Right ventricle myocardium superior (tissue), 1 donor: ENCODE measurements at regions not wholly inside any gene's neighbourhood (a gene's known extent, or its start where the extent isn't known, plus 50 kb on each side); places are given as distances from the start of the nearest gene placed in this dataset.
A peak's percentile ranks its signal among the peaks of the same experiment; 100 is the strongest.
"Not testable (repeated sequence)": the region's sequence is repeated elsewhere in the genome, so short reads cannot be mapped to it uniquely, and the experiment has no call there.

Experiments used
- ATAC-seq: fragments of 200-7000 bp; cut with Tn5 transposase; one replicate; pipeline ENCODE4 v1.9.1; 2020; ENCODE audit warnings: mild to moderate bottlenecking; ENCODE audit not compliant: poor library complexity
- DNase-seq: peaks from one replicate; pipeline ENCODE4 v3.0.0-alpha.2; 2020
- intact Hi-C: fragments of 100-400 bp; cut with DNase I; formaldehyde crosslinking; loops from one replicate; pipeline ENCODE4 v1.11.2; 2022
- donor health status: DM: no; HTN: yes; CAD: no; lungs with severe emphysema.

DNA sequence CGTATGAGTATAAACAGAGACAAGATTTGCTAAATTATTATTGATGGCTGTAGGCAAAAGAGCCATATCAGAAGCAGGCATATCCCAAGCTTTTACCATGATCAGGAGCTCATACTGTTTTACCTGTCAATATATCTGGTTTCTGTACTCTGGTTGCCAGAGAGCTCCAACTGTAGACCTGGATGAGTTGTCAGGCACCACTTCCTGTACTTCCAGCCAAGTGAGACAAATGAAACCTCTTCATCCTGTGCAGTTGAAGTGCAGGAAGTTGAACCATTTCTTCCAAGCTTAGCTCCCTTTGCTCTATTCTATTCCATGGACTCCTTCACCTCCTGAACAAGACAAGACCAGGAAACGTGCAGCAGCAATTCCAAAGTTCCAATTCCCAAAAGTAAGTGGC, 115.6 kb downstream of the ZNF281 start:
- DNase-seq: no peak
- no peak for ATAC-seq
- intact Hi-C loops: no loop called here

DNA sequence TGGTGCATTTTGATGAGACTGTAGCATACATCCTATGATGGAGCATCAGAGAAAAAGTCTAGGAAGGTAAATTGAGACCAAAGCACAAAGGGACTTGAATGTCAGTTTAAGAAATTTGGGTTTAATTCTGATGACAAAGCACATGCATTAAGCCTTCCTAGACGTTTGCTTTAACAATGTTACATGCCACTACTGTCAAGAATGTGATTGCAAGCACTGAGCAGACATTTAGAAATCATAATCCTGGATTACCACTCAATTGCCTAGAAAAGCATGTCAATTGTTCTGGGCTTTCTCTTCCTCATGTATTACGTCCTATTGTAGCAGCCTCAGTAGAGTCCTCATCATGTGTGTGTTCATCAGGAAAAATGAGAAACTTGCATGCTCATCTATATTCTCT, 117.1 kb downstream of the ZNF281 start:
- ATAC-seq (no peak), DNase-seq (no peak)
- intact Hi-C loops: no loop called here

DNA sequence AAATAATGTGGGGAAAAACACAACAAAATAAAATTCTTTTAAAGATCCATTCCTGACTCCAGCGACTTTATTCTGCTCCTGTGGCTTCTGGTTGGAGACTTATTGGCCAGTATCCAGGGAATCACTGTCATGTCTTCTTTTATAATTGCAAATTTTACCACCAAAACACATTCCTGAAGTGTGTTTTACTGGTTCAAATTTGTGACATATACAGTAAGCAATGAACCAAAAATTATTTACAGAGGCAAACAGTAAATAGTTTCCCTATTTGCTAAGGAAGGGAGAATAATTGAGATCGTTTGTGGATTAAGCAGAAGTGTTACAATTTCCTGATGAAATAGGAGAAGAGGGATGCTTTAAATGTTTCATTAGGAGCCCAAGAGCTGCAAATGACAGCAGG, 118.7 kb downstream of the ZNF281 start:
- ATAC-seq (no peak), DNase-seq (no peak)
- intact Hi-C loops: no loop called here

- no peak for ATAC-seq
- intact Hi-C loops: no loop called here
- DNase-seq: no peak
Measured at GRCh38 chr1:200290010-200290685, 119.7 kb downstream of the ZNF281 start.

DNA sequence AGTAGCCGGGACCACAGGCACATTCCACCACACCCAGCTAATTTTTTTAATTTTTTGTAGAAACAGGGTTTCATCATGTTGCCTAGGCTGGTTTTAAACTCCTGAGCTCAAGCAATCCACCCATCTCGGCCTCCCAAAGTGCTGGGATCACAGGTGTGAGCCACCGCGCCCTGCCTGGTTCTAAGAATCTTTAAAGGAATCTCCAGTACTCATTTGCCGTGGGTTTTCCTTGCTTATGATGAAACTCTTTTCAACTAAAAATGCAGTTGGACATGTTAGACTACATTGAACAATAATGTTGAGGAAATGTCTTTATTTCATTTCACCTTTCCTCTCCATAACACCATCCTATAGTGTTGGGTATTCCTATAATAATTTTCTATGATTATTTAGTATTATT, 121.6 kb downstream of the ZNF281 start:
- DNase-seq (no peak), ATAC-seq (no peak)
- intact Hi-C loops: no loop called here

- ATAC-seq, intact Hi-C loops, DNase-seq: not testable (repeated sequence)
Measured at GRCh38 chr1:200284236-200284635, 125.6 kb downstream of the ZNF281 start.

GRCh38 chr1:200282497-200283122, 127.2 kb downstream of the ZNF281 start:
- intact Hi-C loops: no loop called here
- no peak for DNase-seq
- no peak for ATAC-seq

GRCh38 chr1:200281201-200281835, 128.5 kb downstream of the ZNF281 start:
- ATAC-seq (no peak), DNase-seq (no peak)
- intact Hi-C loops: no loop called here

DNA sequence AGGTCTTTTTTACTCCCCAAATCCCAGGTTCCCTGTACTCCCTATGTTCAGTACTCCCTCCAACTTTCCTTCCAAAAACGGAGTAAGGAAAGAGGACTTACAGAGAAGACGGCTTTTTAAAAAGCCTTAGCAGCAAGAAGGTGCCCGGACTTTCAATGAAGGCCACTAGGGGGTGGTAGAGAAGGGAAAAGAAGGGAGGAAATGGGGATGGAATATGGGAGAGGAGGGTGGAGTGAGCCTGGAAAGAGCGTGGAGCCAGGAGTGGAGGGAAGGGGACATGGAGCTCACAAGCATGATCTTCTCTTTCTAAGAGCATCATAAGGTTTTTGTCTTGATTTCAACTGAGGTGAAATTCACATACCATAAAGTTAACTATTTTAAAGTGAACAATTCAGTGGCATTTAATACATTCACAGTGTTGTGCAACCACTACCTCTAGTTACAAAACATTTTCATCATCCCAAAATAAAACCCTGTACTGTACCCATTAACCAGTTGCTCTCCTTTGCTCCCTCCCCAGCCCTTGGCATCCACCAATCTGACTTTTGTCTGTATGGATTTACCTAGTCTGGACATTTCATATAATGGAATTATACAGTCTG, 129.9 kb downstream of the ZNF281 start:
- intact Hi-C loops: no loop called here
- ATAC-seq (no peak), DNase-seq (no peak)

DNA sequence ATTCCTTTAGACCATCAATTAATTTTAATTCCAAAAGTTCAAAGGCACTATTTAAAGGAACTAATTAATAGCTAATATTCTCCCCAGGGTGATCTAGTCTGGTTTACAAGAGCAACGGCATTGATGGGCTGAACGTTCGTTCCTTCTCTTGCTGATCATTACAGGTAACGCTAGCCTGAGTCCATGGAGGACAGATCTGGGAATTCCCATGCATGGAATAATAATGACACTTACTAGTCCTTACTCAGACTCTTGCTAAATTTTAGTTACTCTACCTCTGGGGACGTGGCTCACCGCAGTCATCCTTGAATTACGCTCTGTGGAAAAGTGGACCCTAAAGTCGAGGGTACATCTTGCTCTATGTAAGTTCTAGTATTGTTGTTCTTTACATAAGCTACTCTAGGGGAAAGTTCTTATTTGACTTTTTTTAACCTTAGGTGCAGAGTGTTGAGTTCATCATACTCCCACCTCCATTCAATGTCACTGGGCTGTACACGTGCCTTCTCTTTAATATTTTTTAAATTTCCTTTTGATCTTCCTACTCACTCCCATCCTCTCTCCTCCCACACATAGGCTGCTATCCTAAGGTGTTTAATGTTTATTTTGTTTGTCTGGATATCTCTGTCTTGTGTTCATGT, 133.9 kb downstream of the ZNF281 start:
- DNase-seq (no peak), ATAC-seq (no peak)
- intact Hi-C loops: no loop called here

DNA sequence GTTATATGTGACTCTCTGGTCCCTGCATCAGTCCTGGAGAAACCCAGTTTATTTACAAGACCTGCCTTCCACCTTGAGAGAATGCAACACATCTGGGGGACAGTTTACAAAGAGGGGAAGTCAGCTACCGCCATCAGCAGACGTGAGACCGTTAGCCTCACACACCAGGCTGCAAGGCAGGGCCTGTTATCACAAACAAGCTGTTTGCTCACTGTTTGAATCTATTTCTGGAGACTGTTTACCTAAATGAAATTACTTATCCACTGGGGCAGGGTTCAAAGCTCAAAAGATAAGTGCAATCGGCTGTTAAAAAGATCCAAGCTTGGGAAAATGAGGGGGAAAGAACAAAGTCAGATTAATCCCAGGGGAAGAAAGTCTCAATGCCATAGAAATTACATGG, 134.4 kb downstream of the ZNF281 start:
- no peak for DNase-seq
- peak; percentile 18 for ATAC-seq
- intact Hi-C loops: no loop called here

DNA sequence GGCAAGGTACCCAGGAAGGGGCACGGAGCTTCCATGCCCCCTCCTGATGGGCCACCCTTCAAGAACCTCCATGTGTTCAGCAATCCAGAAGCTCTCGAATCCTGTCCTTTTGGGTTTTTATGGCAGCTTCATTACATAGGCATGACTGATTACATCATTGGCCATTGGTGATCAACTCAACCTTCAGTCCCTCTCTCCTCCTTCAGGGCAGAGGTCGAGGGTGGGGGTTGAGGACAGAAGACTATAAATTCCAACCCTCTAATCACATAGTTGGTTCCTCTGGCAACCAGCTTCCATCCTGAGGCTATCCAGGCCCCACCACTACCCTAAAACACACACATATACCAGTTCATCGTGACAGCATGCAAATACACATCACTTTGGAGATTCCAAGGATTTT, 135.7 kb downstream of the ZNF281 start:
- ATAC-seq: no peak
- no peak for DNase-seq
- intact Hi-C loops: no loop called here

GRCh38 chr1:200272481-200273068, 137.3 kb downstream of the ZNF281 start:
- intact Hi-C loops: no loop called here
- ATAC-seq (no peak), DNase-seq (no peak)

DNA sequence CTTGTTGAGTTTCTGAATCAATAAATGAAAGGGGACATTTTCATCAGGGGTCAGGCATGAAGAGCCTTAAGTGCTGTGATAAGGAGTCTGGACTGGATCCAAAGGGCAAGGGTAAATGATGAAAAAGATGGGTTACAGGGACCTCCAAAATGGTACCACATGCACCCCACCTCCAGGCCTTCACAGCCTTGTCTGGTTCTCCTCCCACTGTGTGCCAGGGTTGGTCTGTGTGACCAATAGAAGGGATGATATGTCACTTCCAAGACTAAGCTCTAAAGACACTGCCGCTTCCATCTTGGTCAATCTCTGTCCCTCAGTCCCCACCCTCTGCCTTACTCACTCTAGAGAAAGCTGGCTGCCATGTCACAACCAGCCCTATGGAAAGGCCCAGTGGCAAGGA, 140.6 kb downstream of the ZNF281 start:
- intact Hi-C loops: no loop called here
- DNase-seq: no peak
- ATAC-seq: no peak

DNA sequence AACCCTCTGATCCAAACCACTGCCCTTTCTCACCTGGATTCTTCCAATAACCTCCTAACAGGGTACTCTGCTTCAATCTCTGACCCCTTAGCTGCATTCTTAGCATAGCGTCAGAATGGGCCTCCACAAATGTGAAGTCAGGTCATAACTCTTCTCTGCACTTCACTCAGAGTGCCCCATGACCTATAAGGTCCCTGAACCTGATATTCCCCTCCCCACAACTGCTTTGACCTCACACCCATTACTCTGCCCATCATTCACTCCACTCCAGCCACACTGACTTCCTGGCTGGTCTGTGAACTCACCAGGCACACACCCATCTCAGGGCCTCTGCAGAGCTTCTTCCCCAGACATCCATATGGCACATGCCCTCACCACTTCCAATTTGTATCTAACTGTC, 141.9 kb downstream of the ZNF281 start:
- no peak for ATAC-seq
- DNase-seq: no peak
- intact Hi-C loops: no loop called here

DNA sequence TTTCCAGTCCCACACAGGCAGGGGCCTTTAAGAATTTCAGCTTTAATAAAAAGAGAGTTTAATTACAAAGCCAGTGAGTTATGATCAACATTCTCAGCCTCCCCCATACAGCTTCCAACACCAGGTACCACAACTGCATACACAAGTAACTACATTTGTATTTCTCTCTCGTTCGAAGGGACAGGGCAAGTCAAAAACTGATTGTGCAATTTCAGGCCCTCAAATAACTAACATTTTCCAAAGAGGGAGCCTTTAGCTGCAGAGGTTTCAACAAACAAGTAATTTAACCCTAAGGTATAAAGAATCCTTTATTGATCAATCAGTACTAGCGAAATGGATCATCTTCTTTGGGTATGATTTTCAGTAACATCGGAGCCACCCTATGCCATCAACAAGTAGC, 142.4 kb downstream of the ZNF281 start:
- no peak for DNase-seq
- intact Hi-C loops: no loop called here
- ATAC-seq: no peak

DNA sequence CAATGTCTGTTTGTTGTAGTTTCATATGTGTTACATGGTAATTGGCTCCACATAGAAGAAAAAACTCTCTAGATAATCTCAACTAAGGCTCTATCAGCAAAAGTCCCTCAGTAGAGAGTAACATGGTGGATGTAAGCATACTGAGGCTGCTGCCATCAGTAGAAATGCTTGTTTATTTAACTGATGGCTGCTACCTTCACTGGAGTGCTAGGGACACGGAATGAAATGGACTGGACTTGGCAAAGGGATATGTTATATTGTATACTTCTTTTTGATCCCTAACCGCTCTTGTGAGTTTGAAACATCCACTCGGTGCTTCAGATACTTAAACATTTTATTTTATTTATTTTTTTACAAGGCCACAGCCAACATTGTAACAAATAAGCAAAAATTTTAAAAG, 143.0 kb downstream of the ZNF281 start:
- intact Hi-C loops: no loop called here
- ATAC-seq: no peak

GRCh38 chr1:200265881-200266280, 144.0 kb downstream of the ZNF281 start:
- intact Hi-C loops: no loop called here
- ATAC-seq (no peak), DNase-seq (no peak)

More for the DNA sequence above, 143.0 kb downstream of the ZNF281 start:
- DNase-seq: no peak

DNA sequence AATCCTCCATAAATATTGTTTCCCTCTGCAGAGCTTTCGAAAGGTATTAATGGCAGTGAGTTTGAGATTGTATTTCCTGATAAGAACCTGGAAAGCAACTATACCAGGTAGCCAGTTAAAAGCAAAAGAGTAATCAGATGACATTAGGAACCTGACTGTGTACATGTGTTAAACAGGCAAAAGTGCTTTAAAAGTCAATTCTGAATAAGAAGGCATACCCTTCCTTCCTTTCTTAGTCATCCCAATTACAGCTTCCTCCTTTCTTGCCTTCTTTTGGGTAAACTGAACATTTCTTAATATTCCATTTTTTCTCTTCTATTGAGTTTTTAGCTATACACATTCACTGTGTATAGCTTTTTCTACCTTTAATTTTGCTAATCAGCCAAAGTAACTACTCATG, 144.7 kb downstream of the ZNF281 start:
- DNase-seq (no peak), ATAC-seq (no peak)
- intact Hi-C loops: no loop called here
